ENCODE measurements at regions not wholly inside any gene's neighbourhood (a gene's known extent, or its start where the extent isn't known, plus 50 kb on each side); places are given as distances from the start of the nearest gene placed in this dataset.

DNA sequence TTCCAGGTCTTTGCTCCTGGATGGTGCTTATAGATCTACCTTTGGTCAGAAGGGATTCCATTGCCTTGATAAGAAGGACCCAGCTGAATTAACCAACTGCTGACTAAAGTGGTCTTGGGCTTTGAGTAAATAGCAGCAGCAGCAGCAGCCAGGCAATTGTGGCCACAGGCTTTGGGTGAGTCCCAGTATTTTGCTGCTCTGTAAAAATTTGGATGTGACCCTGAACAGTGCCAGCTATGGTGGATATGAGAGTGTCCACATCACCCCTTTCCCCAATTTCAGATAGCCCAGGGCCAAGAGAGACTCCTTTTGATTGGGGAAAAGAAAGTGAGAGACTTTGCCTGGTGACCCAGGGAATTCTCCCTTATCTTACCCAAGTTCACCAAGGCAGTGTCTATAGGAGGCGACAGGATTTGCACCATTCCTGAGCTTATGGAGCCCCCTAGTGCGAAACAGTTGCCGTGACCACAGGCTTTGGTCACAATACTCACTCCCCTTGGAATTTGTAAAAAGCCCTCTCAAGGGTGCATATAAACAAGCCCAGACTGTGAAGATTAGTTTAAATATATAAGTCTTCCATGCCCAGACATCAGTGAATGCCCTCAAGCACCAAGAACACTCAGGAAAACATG is 518.0 kb downstream of the TMA16 start:
- peak; percentile 65 for TF ChIP-seq CTCF (IDR thresholded peaks at IDR 0.05; ENCODE audit: low read depth, low read length)
- in situ Hi-C loops (cut with HindIII; ENCODE audit: low sequenced_read_pairs), result no loop called here

DNA sequence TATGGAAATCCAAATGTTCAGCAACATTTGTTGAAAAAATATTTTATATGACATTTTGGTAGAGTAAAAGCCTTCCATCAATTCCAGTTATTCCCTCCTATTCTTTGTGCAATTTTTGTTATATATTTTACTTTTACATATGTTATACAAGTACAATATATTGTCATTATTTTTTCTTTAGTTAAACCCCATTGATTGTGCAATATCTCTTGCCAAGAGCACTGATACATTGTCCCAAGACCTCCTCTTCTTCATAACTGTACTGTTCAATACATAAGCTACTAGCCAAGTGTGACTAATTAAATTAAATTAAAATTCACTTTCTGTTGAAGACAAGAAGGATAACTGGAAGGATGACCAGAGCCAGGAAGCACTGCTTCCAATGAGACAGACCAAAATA is 527.5 kb downstream of the TMA16 start:
- no peak for DNase-seq (ENCODE audit: low read depth, low spot score)
- in situ Hi-C loops (cut with HindIII; ENCODE audit: low sequenced_read_pairs), result no loop called here
- H3K4me3 ChIP-seq (ENCODE audit: low read depth, low read length), result no peak overlapping the region
- no peak for TF ChIP-seq CTCF (IDR thresholded peaks at IDR 0.05; ENCODE audit: low read depth, low read length)

More for the DNA sequence above, 518.0 kb downstream of the TMA16 start:
- DNase-seq (ENCODE audit: low read depth, low spot score), result peak; percentile 33
- H3K4me3 ChIP-seq (ENCODE audit: low read depth, low read length), result no peak overlapping the region

- H3K4me3 ChIP-seq (ENCODE audit: low read depth, low read length), result no peak overlapping the region
- TF ChIP-seq CTCF (IDR thresholded peaks at IDR 0.05; ENCODE audit: low read depth, low read length), result no peak
- no peak for DNase-seq (ENCODE audit: low read depth, low spot score)
- in situ Hi-C loops (cut with HindIII; ENCODE audit: low sequenced_read_pairs), result no loop called here
Measured at GRCh38 chr4:164023214-164023613, 528.7 kb downstream of the TMA16 start.

- DNase-seq (ENCODE audit: low read depth, low spot score), result no peak
- in situ Hi-C loops (cut with HindIII; ENCODE audit: low sequenced_read_pairs), result no loop called here
- no peak overlapping the region for H3K4me3 ChIP-seq (ENCODE audit: low read depth, low read length)
- TF ChIP-seq CTCF (IDR thresholded peaks at IDR 0.05; ENCODE audit: low read depth, low read length), result no peak
Measured at GRCh38 chr4:164027805-164028204, 533.3 kb downstream of the TMA16 start.

- in situ Hi-C loops (cut with HindIII; ENCODE audit: low sequenced_read_pairs), result no loop called here
- H3K4me3 ChIP-seq (ENCODE audit: low read depth, low read length), result no peak overlapping the region
- no peak for TF ChIP-seq CTCF (IDR thresholded peaks at IDR 0.05; ENCODE audit: low read depth, low read length)
- no peak for DNase-seq (ENCODE audit: low read depth, low spot score)
Measured at GRCh38 chr4:164039482-164039881, 545.0 kb downstream of the TMA16 start.

DNA sequence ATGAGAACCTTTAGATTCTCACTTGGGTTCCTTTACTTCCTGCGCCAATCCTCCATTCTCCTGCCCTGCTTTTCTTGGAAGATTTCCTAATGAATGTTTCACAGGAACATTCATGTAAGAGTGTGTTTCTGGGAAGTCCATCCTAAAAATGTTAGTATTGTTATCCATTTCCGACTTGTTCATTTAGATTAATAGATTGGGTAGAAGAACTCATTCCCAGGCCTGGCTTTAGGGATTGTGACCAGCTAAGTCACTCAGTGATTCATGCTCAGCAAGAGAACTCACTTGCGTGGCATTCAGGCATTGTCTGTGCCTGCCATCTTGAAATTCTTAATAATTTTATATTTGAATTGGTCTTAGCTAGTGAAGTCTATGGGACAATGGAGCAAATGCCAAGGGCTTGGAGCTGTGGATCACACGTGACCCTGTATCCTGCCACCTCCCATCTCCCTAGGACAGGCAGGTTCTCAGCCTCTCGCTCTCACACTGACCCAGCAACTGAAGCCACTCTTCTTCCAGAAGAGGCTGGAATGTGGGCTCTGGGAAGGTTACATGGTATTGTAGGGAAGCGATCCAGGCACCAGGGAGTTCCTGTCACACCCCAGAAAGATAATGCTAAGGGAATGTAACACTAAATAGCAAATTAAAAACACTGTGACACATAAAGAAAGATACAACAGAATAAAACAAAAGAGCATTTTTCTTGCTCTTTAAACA is 562.1 kb downstream of the TMA16 start:
- no peak overlapping the region for H3K4me3 ChIP-seq (ENCODE audit: low read depth, low read length)
- in situ Hi-C loops (cut with HindIII; ENCODE audit: low sequenced_read_pairs), result no loop called here
- peak; percentile 18 for DNase-seq (ENCODE audit: low read depth, low spot score)
- TF ChIP-seq CTCF (IDR thresholded peaks at IDR 0.05; ENCODE audit: low read depth, low read length), result no peak
